Stomach (tissue), 8 donors: ENCODE measurements at regions not wholly inside any gene's neighbourhood (a gene's known extent, or its start where the extent isn't known, plus 50 kb on each side); places are given as distances from the start of the nearest gene placed in this dataset.

Source experiments
- DNase-seq, 2 donors: peaks; one replicate each; pipeline versions ENCODE4 v3.0.0 to v3.0.0-alpha.2; 2013 to 2019
- H3K27ac ChIP-seq, 5 donors: fragments of 200-600 bp in 4 of 5; sonication (generic) in 4 of 5; one replicate each; pipeline ENCODE4 v1.5.1; 2013 to 2019; ENCODE audit warnings: mild to moderate bottlenecking in 1 of 5, moderate library complexity in 1 of 5
- H3K27me3 ChIP-seq, 3 donors: fragments of 200-600 bp; sonication (generic); one replicate each; pipeline ENCODE4 v1.5.1; 2017 to 2019; ENCODE audit warnings: mixed run types in 1 of 3
- H3K36me3 ChIP-seq, 4 donors: fragments of 200-600 bp; sonication (generic); 1 replicate in 3 of 4; 2 replicates in 1 of 4; pipeline ENCODE4 v1.5.1; 2016 to 2019
- H3K4me1 ChIP-seq, 4 donors: fragments of 200-600 bp; sonication (generic); one replicate each; pipeline ENCODE4 v1.5.1; 2016 to 2019
- H3K4me3 ChIP-seq, 4 donors: fragments of 200-600 bp; sonication (generic) in 3 of 4; one replicate each; pipeline ENCODE4 v1.5.1; 2016 to 2019; ENCODE audit warnings: mild to moderate bottlenecking in 1 of 4
- H3K9me3 ChIP-seq, 4 donors: fragments of 200-600 bp; sonication (generic); one replicate each; pipeline ENCODE4 v1.5.1; 2016 to 2019
- EP300 ChIP-seq: sonication (generic); formaldehyde crosslinking; IDR thresholded peaks from one replicate; pipeline ENCODE4 v1.6.1; 2017; ENCODE audit warnings: antibody characterized with exemption
- POLR2A ChIP-seq, 4 donors: fragments of 450-650 bp; IDR thresholded peaks; one replicate each; pipeline ENCODE4 v1.6.1; 2016; ENCODE audit warnings: antibody characterized with exemption in 4 of 4, control low read depth in 2 of 4, mild to moderate bottlenecking in 1 of 4, moderate library complexity in 1 of 4
- POLR2AphosphoS5 ChIP-seq, 3 donors: sonication (generic); formaldehyde crosslinking; IDR thresholded peaks; one replicate each; pipeline ENCODE4 v1.6.1; 2016; ENCODE audit warnings: antibody characterized with exemption in 3 of 3
- WGBS, 5 donors: extraction: QIAGEN DNeasy Blood & Tissue Kit in 3 of 5; methylation state at CpG; one replicate each; pipeline versions ENCODE4 v1.1.5 to v1.1.7; 2013 to 2018; 5-methylcytosine and 5-hydroxymethylcytosine counted together
- intact Hi-C: fragments of 100-400 bp; cut with DNase I; formaldehyde crosslinking; loops from one replicate; pipeline ENCODE4 v1.15.1; 2023; ENCODE audit warnings: low total_unique reads
- TF ChIP-seq, protein P1 (sequence below), 7 experiments: fragments of 450-650 bp in 4 of 7; fragments of 200-600 bp in 3 of 7; sonication (generic) in 3 of 7; IDR thresholded peaks; one replicate each; pipeline ENCODE4 v1.5.1; 2016 to 2019; ENCODE audit warnings: antibody characterized with exemption in 7 of 7, control low read depth in 2 of 7, mild to moderate bottlenecking in 1 of 7
- donor health status: healthy with polysubstance abuse.
- donor health status: Bipolar disorder and iron deficiency.
- donor health status: healthy.

DNA sequence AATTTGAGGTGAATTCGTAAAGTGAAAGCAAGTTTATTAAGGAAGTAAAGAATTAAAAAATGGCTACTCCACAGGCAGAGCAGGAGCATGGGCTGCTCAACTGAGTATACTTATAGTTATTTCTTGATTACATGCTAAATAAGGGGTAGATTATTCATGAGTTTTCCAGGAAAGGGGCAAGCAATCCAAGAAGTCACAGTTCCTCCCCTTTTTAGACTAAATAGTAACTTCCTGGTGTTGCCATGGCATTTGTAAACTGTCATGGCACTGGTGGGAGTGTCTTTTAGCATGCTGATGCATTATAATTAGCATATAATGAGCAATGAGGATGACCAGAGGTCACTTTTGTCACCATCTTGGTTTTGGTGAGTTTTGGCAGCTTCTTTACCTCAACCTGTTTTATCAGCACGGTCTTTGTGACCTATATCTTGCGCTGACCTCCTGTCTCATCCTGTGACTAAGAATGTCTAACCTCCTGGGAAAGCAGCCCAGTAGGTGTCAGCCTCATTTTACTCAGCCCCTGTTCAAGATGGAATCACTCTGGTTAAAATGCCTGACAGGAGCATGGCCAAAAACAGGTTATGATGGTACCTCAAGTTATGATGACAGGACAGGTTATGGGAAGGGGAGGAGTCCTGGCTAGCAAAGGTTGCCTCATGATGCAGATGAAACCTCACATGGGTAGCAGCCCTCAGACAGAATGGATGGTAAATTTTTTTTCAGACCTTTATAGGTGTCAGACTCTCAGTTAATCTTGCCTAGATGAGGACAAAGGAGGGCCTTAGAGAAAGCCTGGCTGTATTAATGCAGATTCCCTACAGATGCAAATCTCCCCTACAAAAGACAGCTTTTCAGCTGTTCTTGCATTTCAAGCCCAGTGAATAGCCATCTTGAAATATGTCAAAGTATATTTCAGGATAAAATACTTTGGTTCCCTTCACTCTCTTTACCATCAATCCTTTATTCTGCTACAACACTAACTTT lies 49.7 kb downstream of the SIPA1L2 start:
- Histone ChIP-seq H3K27ac (peak overlapping the region in 3 of 5 donors; percentile 4 to 75 (median 25)), H3K9me3 (no peaks in the 10 kb centered on the region), H3K4me1 (peaks cover 5 to 28% (median 16%) of the 10 kb centered on the region in 4 donors), H3K27me3 (no peaks in the 10 kb centered on the region), H3K4me3 (no peak overlapping the region), H3K36me3 (no peaks in the 10 kb centered on the region)
- intact Hi-C loops, result no loop called here
- WGBS, 5 donors, result 85 to 94% (median 90%) methylated on average over 3 of the region's 3 CpGs
- no peak for TF ChIP-seq POLR2A (IDR thresholded peaks at IDR 0.05)
- TF ChIP-seq, protein P1, sequence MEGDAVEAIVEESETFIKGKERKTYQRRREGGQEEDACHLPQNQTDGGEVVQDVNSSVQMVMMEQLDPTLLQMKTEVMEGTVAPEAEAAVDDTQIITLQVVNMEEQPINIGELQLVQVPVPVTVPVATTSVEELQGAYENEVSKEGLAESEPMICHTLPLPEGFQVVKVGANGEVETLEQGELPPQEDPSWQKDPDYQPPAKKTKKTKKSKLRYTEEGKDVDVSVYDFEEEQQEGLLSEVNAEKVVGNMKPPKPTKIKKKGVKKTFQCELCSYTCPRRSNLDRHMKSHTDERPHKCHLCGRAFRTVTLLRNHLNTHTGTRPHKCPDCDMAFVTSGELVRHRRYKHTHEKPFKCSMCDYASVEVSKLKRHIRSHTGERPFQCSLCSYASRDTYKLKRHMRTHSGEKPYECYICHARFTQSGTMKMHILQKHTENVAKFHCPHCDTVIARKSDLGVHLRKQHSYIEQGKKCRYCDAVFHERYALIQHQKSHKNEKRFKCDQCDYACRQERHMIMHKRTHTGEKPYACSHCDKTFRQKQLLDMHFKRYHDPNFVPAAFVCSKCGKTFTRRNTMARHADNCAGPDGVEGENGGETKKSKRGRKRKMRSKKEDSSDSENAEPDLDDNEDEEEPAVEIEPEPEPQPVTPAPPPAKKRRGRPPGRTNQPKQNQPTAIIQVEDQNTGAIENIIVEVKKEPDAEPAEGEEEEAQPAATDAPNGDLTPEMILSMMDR (IDR thresholded peaks at IDR 0.05), result no peak
- no peak for TF ChIP-seq POLR2AphosphoS5 (IDR thresholded peaks at IDR 0.05)
- DNase-seq, result no peak

DNA sequence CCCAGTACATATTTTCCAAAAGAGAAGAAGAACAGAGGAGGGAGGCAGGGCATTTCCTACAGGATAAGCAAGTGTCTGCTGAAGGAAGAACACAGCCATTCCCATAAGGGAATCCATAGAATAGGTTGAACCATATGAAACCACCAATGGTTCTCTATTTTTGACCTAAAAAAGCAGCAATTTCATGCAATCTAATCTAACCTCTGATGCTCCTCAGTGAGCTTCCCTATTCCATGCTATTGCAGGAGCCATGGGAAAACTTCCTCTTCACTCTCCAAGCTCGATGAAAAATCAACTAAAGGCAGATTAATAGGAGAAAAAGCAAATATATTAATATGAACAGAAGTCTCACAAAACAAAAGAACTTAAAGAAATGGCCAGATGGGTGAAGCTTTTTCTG lies 50.5 kb downstream of the SIPA1L2 start:
- Histone ChIP-seq H3K36me3 (no peaks in the 10 kb centered on the region), H3K27ac (peak overlapping the region in 3 of 5 donors; percentile 25 to 75 (median 45)), H3K4me3 (no peak overlapping the region), H3K27me3 (no peaks in the 10 kb centered on the region), H3K9me3 (no peaks in the 10 kb centered on the region), H3K4me1 (peaks cover 5 to 32% (median 16%) of the 10 kb centered on the region in 4 donors)
- DNase-seq, result no peak
- intact Hi-C loops, result no loop called here
- TF ChIP-seq POLR2A (IDR thresholded peaks at IDR 0.05) (no peak), EP300 (no peak), POLR2AphosphoS5 (IDR thresholded peaks at IDR 0.05) (no peak)
- TF ChIP-seq, protein P1 (IDR thresholded peaks at IDR 0.05), result no peak
- 23 to 48% (median 36%) methylated on average over 1 of the region's 1 CpG for WGBS, 5 donors

DNA sequence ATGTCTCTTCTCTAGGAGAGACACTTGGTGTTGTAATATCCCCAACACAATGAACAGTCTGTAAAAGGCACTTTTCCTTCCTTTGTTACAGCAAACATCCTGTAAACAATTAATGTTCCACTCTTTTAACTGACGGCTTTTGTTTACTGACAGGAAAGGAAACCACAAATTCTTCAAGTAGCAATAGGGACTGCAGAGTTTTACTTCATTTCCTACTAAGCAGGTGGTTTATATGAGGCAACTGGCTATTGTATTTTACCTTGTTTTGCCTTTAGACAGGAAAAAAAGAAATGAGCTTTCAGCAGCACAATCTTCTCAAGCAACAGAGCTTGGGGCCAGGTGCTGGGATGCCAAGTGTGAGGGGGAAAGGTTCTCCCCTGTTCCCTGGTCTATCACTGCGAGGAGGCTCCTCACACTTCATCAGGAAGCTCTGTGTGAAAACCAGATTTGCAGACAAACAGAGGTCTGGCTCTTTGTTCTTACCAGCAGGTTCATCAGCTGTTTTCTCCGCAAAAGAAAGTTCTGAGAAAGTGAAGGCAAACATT lies 51.2 kb downstream of the SIPA1L2 start:
- TF ChIP-seq EP300 (no peak), POLR2AphosphoS5 (IDR thresholded peaks at IDR 0.05) (peak in 1 of 3 donors; percentile 12)
- TF ChIP-seq, protein P1 (IDR thresholded peaks at IDR 0.05), result no peak
- H3K36me3 ChIP-seq, result no peaks in the 10 kb centered on the region
- H3K9me3 ChIP-seq, result no peaks in the 10 kb centered on the region
- no peak overlapping the region for H3K4me3 ChIP-seq
- 55 to 62% (median 61%) methylated on average over 3 of the region's 3 CpGs for WGBS, 5 donors
- intact Hi-C loops, result no loop called here
- H3K27me3 ChIP-seq, result no peaks in the 10 kb centered on the region
- peaks cover 5 to 32% (median 16%) of the 10 kb centered on the region in 4 donors for H3K4me1 ChIP-seq
- DNase-seq, result no peak
- peak overlapping the region in 3 of 5 donors; percentile 25 to 75 (median 45) for H3K27ac ChIP-seq

DNA sequence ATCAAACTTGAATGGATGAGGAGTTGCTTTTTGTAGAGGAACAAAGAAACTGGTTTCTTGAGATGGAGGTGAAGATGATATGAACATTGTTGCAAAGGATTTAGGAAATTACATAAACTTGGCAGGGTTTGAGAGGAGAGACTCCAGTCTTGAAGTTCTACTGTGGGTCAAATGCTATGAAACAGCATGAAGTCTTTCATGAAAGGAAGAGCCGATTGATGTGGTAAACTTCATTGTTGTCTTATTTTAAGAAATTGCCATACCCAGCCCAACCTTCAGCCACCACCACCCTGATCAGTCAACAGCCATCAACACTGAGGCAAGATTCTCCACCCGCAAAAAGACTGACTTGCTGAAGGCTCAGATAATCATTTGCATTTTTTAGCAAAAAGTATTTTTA lies 52.2 kb downstream of the SIPA1L2 start:
- Histone ChIP-seq H3K27ac (peak overlapping the region in 2 of 5 donors; percentile 2 to 75), H3K9me3 (no peaks in the 10 kb centered on the region), H3K4me3 (no peak overlapping the region), H3K36me3 (no peaks in the 10 kb centered on the region), H3K27me3 (no peaks in the 10 kb centered on the region), H3K4me1 (peaks cover 5 to 32% (median 19%) of the 10 kb centered on the region in 4 donors)
- DNase-seq, result no peak
- 81 to 88% (median 87%) methylated on average over 2 of the region's 2 CpGs for WGBS, 5 donors
- no peak for TF ChIP-seq POLR2AphosphoS5 (IDR thresholded peaks at IDR 0.05)
- TF ChIP-seq POLR2A (IDR thresholded peaks at IDR 0.05), result no peak
- no peak for TF ChIP-seq EP300
- TF ChIP-seq, protein P1 (IDR thresholded peaks at IDR 0.05), result no peak
- intact Hi-C loops, result no loop called here
